ENCODE measurements at regions not wholly inside any gene's neighbourhood (a gene's known extent, or its start where the extent isn't known, plus 50 kb on each side); places are given as distances from the start of the nearest gene placed in this dataset.

DNA sequence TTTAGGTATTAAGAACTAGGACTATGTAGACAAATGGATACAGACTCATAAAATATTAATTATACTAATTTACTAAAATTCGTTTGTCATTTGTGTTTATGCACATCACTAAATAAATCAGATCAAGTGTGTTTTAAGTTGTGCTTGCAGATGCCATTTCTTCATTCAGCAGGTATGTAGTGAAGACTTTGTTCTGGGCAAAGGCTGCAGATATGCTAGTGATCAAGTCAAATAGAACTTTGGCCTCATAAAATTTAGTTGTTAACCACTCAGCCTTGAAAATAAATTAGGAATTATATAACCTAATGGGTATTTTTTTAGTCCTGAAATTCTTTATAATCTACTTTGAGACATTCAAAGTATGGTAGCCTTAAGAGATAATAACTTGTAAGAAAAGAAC lies 80.4 kb upstream of the TRPC4 start:
- TF ChIP-seq, protein P1, sequence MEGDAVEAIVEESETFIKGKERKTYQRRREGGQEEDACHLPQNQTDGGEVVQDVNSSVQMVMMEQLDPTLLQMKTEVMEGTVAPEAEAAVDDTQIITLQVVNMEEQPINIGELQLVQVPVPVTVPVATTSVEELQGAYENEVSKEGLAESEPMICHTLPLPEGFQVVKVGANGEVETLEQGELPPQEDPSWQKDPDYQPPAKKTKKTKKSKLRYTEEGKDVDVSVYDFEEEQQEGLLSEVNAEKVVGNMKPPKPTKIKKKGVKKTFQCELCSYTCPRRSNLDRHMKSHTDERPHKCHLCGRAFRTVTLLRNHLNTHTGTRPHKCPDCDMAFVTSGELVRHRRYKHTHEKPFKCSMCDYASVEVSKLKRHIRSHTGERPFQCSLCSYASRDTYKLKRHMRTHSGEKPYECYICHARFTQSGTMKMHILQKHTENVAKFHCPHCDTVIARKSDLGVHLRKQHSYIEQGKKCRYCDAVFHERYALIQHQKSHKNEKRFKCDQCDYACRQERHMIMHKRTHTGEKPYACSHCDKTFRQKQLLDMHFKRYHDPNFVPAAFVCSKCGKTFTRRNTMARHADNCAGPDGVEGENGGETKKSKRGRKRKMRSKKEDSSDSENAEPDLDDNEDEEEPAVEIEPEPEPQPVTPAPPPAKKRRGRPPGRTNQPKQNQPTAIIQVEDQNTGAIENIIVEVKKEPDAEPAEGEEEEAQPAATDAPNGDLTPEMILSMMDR (IDR thresholded peaks at IDR 0.05; ENCODE audit: unreplicated experiment), result no peak
- Mint-ChIP-seq H3K36me3 (ENCODE audit: insufficient read depth) (no peaks in the 10 kb centered on the region), H3K9me3 (ENCODE audit: low read depth) (no peaks in the 10 kb centered on the region), H3K27me3 (no peaks in the 10 kb centered on the region), H3K4me1 (ENCODE audit: low read depth) (no peaks in the 10 kb centered on the region), H3K27ac (no peak overlapping the region), H3K4me3 (ENCODE audit: low read depth) (no peak overlapping the region)
- DNase-seq (ENCODE audit: low spot score, unreplicated experiment), result no peak

DNA sequence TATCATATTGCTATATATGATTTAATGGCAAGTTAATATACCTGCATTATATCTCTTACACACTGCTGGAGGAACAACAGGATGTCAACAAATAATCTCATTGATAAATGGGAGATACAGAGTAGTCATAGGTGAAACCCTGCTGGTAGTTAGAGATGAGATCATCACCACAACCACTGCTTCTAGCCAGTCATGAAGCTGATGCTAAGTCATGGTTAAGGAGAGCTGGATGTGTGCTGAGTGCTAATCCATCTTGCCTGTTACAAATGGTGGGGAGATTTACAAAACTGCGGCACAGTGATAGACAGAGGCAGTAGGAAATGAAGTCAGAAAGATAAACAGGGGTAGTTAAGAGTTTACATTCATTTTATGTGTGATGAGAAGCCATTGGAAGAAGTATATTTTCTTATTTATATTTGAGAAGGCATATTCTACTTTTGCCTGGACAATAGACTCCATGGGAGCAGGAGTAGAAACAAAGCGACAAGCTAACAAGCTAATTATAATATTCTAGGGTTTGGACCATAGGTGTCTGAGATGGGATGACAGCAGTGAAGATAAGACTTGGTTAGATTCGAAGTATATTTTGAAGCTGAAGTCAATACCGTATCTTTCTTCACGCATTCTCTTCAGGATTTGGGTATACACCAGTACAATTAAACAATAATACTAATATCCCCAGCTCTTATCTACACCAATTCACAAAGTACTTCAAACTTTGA lies 78.0 kb upstream of the TRPC4 start:
- DNase-seq (ENCODE audit: low spot score, unreplicated experiment), result no peak
- no peak overlapping the region for H3K4me3 Mint-ChIP-seq (ENCODE audit: low read depth)
- H3K9me3 Mint-ChIP-seq (ENCODE audit: low read depth), result no peaks in the 10 kb centered on the region
- no peak overlapping the region for H3K27ac Mint-ChIP-seq
- TF ChIP-seq, protein P1 (IDR thresholded peaks at IDR 0.05; ENCODE audit: unreplicated experiment), result no peak
- H3K27me3 Mint-ChIP-seq, result no peaks in the 10 kb centered on the region
- H3K4me1 Mint-ChIP-seq (ENCODE audit: low read depth), result no peaks in the 10 kb centered on the region
- H3K36me3 Mint-ChIP-seq (ENCODE audit: insufficient read depth), result no peaks in the 10 kb centered on the region

DNA sequence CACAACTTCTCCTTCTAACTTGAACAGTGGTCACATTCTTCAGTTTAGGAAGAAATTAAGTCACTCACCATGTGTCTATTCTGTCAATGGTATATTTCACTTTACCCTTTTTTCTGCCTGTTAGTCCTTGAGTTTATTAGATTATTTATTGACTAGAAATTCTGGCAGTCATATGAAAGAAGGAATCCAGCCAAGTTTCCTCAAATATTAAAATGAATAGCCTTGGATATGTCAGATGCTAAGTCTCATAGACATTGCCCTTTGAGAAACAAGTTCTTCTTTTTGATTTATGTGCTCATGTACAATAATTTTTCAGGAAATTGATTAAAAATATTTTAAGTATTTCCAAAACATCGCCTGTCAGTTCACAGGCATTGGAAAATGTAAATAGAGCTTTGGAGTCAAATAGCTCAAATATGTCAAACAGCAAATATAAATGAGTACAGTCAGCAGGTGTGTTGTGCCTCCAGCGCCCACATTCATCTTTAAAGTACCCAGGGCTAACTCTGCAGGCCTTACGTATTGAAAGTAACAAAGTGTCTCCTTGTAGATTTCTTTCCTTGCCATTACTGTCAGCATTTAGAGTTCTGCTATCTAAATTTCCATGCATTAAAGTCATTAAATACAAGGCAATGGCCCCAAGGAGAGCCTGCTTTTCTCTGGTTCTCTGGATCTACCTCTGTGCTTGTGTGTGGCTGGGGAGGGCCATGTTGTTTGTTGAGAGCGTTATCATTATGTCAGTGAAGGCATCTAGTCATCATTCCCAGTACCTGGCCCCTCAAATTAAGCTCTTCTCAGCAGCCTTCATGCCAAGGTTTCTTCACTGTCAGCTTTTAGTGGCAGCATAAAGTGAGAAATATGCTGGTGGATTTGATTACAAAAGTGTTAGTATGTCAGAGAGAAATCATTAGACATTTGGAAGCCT lies 76.3 kb upstream of the TRPC4 start:
- Mint-ChIP-seq H3K9me3 (ENCODE audit: low read depth) (no peaks in the 10 kb centered on the region), H3K27me3 (no peaks in the 10 kb centered on the region), H3K4me1 (ENCODE audit: low read depth) (no peaks in the 10 kb centered on the region), H3K36me3 (ENCODE audit: insufficient read depth) (no peaks in the 10 kb centered on the region), H3K4me3 (ENCODE audit: low read depth) (no peak overlapping the region), H3K27ac (no peak overlapping the region)
- TF ChIP-seq, protein P1 (IDR thresholded peaks at IDR 0.05; ENCODE audit: unreplicated experiment), result no peak
- no peak for DNase-seq (ENCODE audit: low spot score, unreplicated experiment)

DNA sequence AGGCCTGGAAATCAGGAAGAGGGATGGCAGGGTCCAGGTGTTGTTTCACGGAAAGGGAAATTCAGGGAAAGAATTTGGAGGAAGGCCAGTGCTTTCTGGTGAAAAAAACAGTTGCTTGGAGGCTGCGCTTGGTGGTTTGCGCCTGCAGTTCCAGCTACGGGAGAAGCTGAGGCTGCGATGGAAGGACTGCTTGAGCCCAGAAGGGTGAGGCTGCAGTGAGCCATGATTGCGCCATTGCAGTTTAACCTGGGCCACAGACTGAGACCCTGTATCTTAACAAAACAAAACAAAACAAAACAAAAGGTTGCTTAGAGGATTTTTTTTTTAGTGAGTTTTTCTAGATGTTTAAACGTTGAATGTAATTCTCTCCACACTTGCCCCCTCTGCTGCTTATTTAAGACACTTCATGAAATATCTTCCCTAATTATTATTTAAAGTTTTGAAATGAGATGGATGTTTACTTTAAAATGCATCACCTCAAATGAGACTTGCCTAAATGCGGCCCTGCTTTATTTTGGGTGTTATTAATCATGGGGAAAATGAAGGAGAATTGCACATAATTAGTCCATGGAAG lies 75.4 kb upstream of the TRPC4 start:
- H3K4me1 Mint-ChIP-seq (ENCODE audit: low read depth), result no peaks in the 10 kb centered on the region
- H3K27me3 Mint-ChIP-seq, result no peaks in the 10 kb centered on the region
- no peaks in the 10 kb centered on the region for H3K9me3 Mint-ChIP-seq (ENCODE audit: low read depth)
- H3K4me3 Mint-ChIP-seq (ENCODE audit: low read depth), result no peak overlapping the region
- TF ChIP-seq, protein P1 (IDR thresholded peaks at IDR 0.05; ENCODE audit: unreplicated experiment), result no peak
- no peaks in the 10 kb centered on the region for H3K36me3 Mint-ChIP-seq (ENCODE audit: insufficient read depth)
- H3K27ac Mint-ChIP-seq, result no peak overlapping the region
- no peak for DNase-seq (ENCODE audit: low spot score, unreplicated experiment)

All from progenitor cell of endocrine pancreas (in vitro differentiated cells).